Mesendoderm (in vitro differentiated cells): ENCODE measurements at regions not wholly inside any gene's neighbourhood (a gene's known extent, or its start where the extent isn't known, plus 50 kb on each side); places are given as distances from the start of the nearest gene placed in this dataset.
"Not testable (repeated sequence)": the region's sequence is repeated elsewhere in the genome, so short reads cannot be mapped to it uniquely, and the experiment has no call there.

ENCODE experiments used
- DNase-seq: peaks from one replicate; pipeline ENCODE4 v3.0.0; 2013
- H2AK5ac ChIP-seq: 2 replicates; pipeline ENCODE4 v1.6.1; 2013; ENCODE audit warnings: low read length, inconsistent platforms
- H2BK120ac ChIP-seq: 2 replicates; pipeline ENCODE4 v1.6.1; 2013; ENCODE audit warnings: low read depth, mild to moderate bottlenecking, low read length, moderate library complexity, mixed read lengths
- H2BK15ac ChIP-seq: replicated peaks from 2 replicates; pipeline ENCODE4 v1.6.1; 2013; ENCODE audit warnings: low read depth, mild to moderate bottlenecking, moderate library complexity
- H2BK5ac ChIP-seq: 2 replicates; pipeline ENCODE4 v1.6.1; 2013; ENCODE audit warnings: low read length, inconsistent platforms
- H3K18ac ChIP-seq: 2 replicates; pipeline ENCODE4 v1.6.1; 2013; ENCODE audit warnings: mild to moderate bottlenecking, low read length, mixed read lengths
- H3K23ac ChIP-seq: one replicate; pipeline ENCODE4 v1.6.1; 2013; ENCODE audit warnings: low read length
- H3K27ac ChIP-seq: 2 replicates; pipeline ENCODE4 v1.5.1; 2013; ENCODE audit warnings: low read depth, mild to moderate bottlenecking, inconsistent platforms, low read length, moderate library complexity
- H3K27me3 ChIP-seq: 2 replicates; pipeline ENCODE4 v1.6.1; 2013; ENCODE audit warnings: low read length, control low read depth, mild to moderate bottlenecking, inconsistent platforms; ENCODE audit not compliant: insufficient read depth, poor library complexity
- H3K36me3 ChIP-seq: 2 replicates; pipeline ENCODE4 v1.6.1; 2013; ENCODE audit warnings: low read length, inconsistent platforms; ENCODE audit not compliant: control insufficient read depth, insufficient read depth
- H3K4ac ChIP-seq: one replicate; pipeline ENCODE4 v1.6.1; 2013; ENCODE audit warnings: low read depth, mild to moderate bottlenecking, low read length, moderate library complexity
- H3K4me1 ChIP-seq: 2 replicates; pipeline ENCODE4 v1.6.1; 2013; ENCODE audit warnings: low read depth, low read length, inconsistent platforms; ENCODE audit not compliant: control insufficient read depth
- H3K4me2 ChIP-seq: 2 replicates; pipeline ENCODE4 v1.6.1; 2013; ENCODE audit warnings: low read length
- H3K4me3 ChIP-seq: 2 replicates; pipeline ENCODE4 v1.5.1; 2013; ENCODE audit warnings: mild to moderate bottlenecking, low read length
- H3K56ac ChIP-seq: one replicate; pipeline ENCODE4 v1.6.1; 2013; ENCODE audit warnings: low read length
- H3K79me1 ChIP-seq: 2 replicates; pipeline ENCODE4 v1.6.1; 2013; ENCODE audit warnings: low read length, inconsistent platforms
- H3K79me2 ChIP-seq: 2 replicates; pipeline ENCODE4 v1.6.1; 2013; ENCODE audit warnings: mild to moderate bottlenecking, low read length; ENCODE audit not compliant: control insufficient read depth, insufficient read depth
- H3K9ac ChIP-seq: 2 replicates; pipeline ENCODE4 v1.6.1; 2013; ENCODE audit warnings: low read length, inconsistent platforms
- H4K5ac ChIP-seq: one replicate; pipeline ENCODE4 v1.6.1; 2013; ENCODE audit warnings: low read length
- H4K8ac ChIP-seq: one replicate; pipeline ENCODE4 v1.6.1; 2013; ENCODE audit warnings: low read depth, mild to moderate bottlenecking, control low read depth, low read length, moderate library complexity
- WGBS: extraction: QIAGEN DNeasy Blood & Tissue Kit; methylation state at CpG from one replicate; pipeline ENCODE4 v1.1.7; 2013; ENCODE audit warnings: low lambda C conversion rate, missing lambda C conversion rate; ENCODE audit not compliant: insufficient coverage; ENCODE audit errors: extremely low coverage; 5-methylcytosine and 5-hydroxymethylcytosine counted together

- no peaks in the 10 kb centered on the region for H3K79me2 ChIP-seq
- no peak overlapping the region for H4K8ac ChIP-seq
- H3K4me3 ChIP-seq: no peak overlapping the region
- no peak overlapping the region for H4K5ac ChIP-seq
- no peak overlapping the region for H2BK15ac ChIP-seq
- H3K56ac ChIP-seq: no peak overlapping the region
- H2AK5ac ChIP-seq: no peak overlapping the region
- H3K18ac ChIP-seq: no peak overlapping the region
- H3K79me1 ChIP-seq: no peaks in the 10 kb centered on the region
- H3K4me1 ChIP-seq: no peaks in the 10 kb centered on the region
- H3K23ac ChIP-seq: no peak overlapping the region
- H3K9ac ChIP-seq: no peak overlapping the region
- H3K36me3 ChIP-seq: no peaks in the 10 kb centered on the region
- DNase-seq: no peak
- no peaks in the 10 kb centered on the region for H3K27me3 ChIP-seq
- H2BK120ac ChIP-seq: no peak overlapping the region
- no CpG with 5 or more reads among the region's 2 CpGs for WGBS
- H3K4ac ChIP-seq: no peak overlapping the region
- H3K27ac ChIP-seq: no peak overlapping the region
- H2BK5ac ChIP-seq: no peak overlapping the region
- H3K4me2 ChIP-seq: no peak overlapping the region
These were observed 222.7 kb upstream of the OLFM3 start for GRCh38 chr1:102219463-102219862.

GRCh38 chr1:102210891-102211290 is 214.2 kb upstream of the OLFM3 start:
- not testable (repeated sequence) for H3K36me3 ChIP-seq, H2AK5ac ChIP-seq, H3K27me3 ChIP-seq, H3K9ac ChIP-seq, H4K5ac ChIP-seq, H3K18ac ChIP-seq, H3K79me2 ChIP-seq, H3K4me3 ChIP-seq, H3K27ac ChIP-seq, H3K4me1 ChIP-seq, H3K23ac ChIP-seq, H4K8ac ChIP-seq, H3K4me2 ChIP-seq, H3K4ac ChIP-seq, H2BK5ac ChIP-seq, H2BK120ac ChIP-seq, H3K56ac ChIP-seq, H2BK15ac ChIP-seq, H3K79me1 ChIP-seq
- peak; percentile 23 for DNase-seq
- WGBS: no CpG with 5 or more reads among the region's 3 CpGs

- Histone ChIP-seq H4K5ac (no peak overlapping the region), H3K4me1 (no peaks in the 10 kb centered on the region), H3K27ac (no peak overlapping the region), H2BK120ac (no peak overlapping the region), H3K27me3 (no peaks in the 10 kb centered on the region), H4K8ac (no peak overlapping the region), H3K9ac (no peak overlapping the region), H3K18ac (no peak overlapping the region), H2AK5ac (no peak overlapping the region), H3K79me2 (no peaks in the 10 kb centered on the region), H3K23ac (no peak overlapping the region), H2BK5ac (no peak overlapping the region), H3K36me3 (no peaks in the 10 kb centered on the region), H2BK15ac (no peak overlapping the region), H3K4ac (no peak overlapping the region), H3K56ac (no peak overlapping the region), H3K79me1 (no peaks in the 10 kb centered on the region), H3K4me3 (no peak overlapping the region), H3K4me2 (no peak overlapping the region)
- peak; percentile 78 for DNase-seq
- no CpG with 5 or more reads among the region's 2 CpGs for WGBS
These were observed 195.0 kb upstream of the OLFM3 start for GRCh38 chr1:102191723-102192122.

- H3K79me2 ChIP-seq: no peaks in the 10 kb centered on the region
- H3K9ac ChIP-seq: no peak overlapping the region
- no peaks in the 10 kb centered on the region for H3K27me3 ChIP-seq
- no peak overlapping the region for H4K8ac ChIP-seq
- no peak overlapping the region for H3K4me3 ChIP-seq
- H3K79me1 ChIP-seq: no peaks in the 10 kb centered on the region
- no CpG with 5 or more reads among the region's 1 CpG for WGBS
- no peak overlapping the region for H3K27ac ChIP-seq
- no peak overlapping the region for H2AK5ac ChIP-seq
- H3K23ac ChIP-seq: no peak overlapping the region
- H4K5ac ChIP-seq: no peak overlapping the region
- H3K36me3 ChIP-seq: no peaks in the 10 kb centered on the region
- no peak overlapping the region for H2BK120ac ChIP-seq
- H3K4ac ChIP-seq: no peak overlapping the region
- no peak for DNase-seq
- H2BK15ac ChIP-seq: no peak overlapping the region
- H3K4me1 ChIP-seq: no peaks in the 10 kb centered on the region
- H2BK5ac ChIP-seq: no peak overlapping the region
- H3K18ac ChIP-seq: no peak overlapping the region
- no peak overlapping the region for H3K56ac ChIP-seq
- H3K4me2 ChIP-seq: no peak overlapping the region
These were observed 193.7 kb upstream of the OLFM3 start for GRCh38 chr1:102190429-102190828.

GRCh38 chr1:102186536-102186935 is 189.8 kb upstream of the OLFM3 start:
- no peak overlapping the region for H3K4ac ChIP-seq

GRCh38 chr1:102185260-102185659 is 188.5 kb upstream of the OLFM3 start:
- no peak overlapping the region for H3K18ac ChIP-seq
- H3K27me3 ChIP-seq: no peaks in the 10 kb centered on the region
- no peaks in the 10 kb centered on the region for H3K4me1 ChIP-seq
- H3K4ac ChIP-seq: no peak overlapping the region
- no CpG with 5 or more reads among the region's 1 CpG for WGBS
- H2BK15ac ChIP-seq: no peak overlapping the region
- H3K36me3 ChIP-seq: no peaks in the 10 kb centered on the region
- DNase-seq: no peak
- H3K79me2 ChIP-seq: no peaks in the 10 kb centered on the region
- H3K79me1 ChIP-seq: no peaks in the 10 kb centered on the region
- no peak overlapping the region for H3K56ac ChIP-seq
- no peak overlapping the region for H2BK5ac ChIP-seq
- H4K8ac ChIP-seq: no peak overlapping the region
- no peak overlapping the region for H3K4me3 ChIP-seq
- no peak overlapping the region for H4K5ac ChIP-seq
- H3K27ac ChIP-seq: no peak overlapping the region
- H3K23ac ChIP-seq: no peak overlapping the region
- no peak overlapping the region for H3K4me2 ChIP-seq
- H3K9ac ChIP-seq: no peak overlapping the region
- no peak overlapping the region for H2BK120ac ChIP-seq
- H2AK5ac ChIP-seq: no peak overlapping the region

More at GRCh38 chr1:102186536-102186935, 189.8 kb upstream of the OLFM3 start:
- H3K56ac ChIP-seq: no peak overlapping the region
- no peak overlapping the region for H2BK5ac ChIP-seq
- DNase-seq: no peak
- no peak overlapping the region for H3K4me3 ChIP-seq
- H2BK15ac ChIP-seq: no peak overlapping the region
- no CpG with 5 or more reads among the region's 2 CpGs for WGBS
- H3K27me3 ChIP-seq: no peaks in the 10 kb centered on the region
- no peak overlapping the region for H2BK120ac ChIP-seq
- H3K4me2 ChIP-seq: no peak overlapping the region
- no peak overlapping the region for H3K9ac ChIP-seq
- H3K27ac ChIP-seq: no peak overlapping the region
- H4K8ac ChIP-seq: no peak overlapping the region
- no peak overlapping the region for H4K5ac ChIP-seq
- no peak overlapping the region for H3K23ac ChIP-seq
- H2AK5ac ChIP-seq: no peak overlapping the region
- no peak overlapping the region for H3K18ac ChIP-seq
- H3K79me2 ChIP-seq: no peaks in the 10 kb centered on the region
- H3K79me1 ChIP-seq: no peaks in the 10 kb centered on the region
- no peaks in the 10 kb centered on the region for H3K4me1 ChIP-seq
- no peaks in the 10 kb centered on the region for H3K36me3 ChIP-seq
